DOHH2 (cell line): ENCODE measurements at regions not wholly inside any gene's neighbourhood (a gene's known extent, or its start where the extent isn't known, plus 50 kb on each side); places are given as distances from the start of the nearest gene placed in this dataset.

ENCODE experiments used
- H3F3A ChIP-seq: fragments of 200-600 bp; sonication (generic), shearing (Covaris generic); 2 replicates; pipeline ENCODE4 v1.6.0; 2016; ENCODE audit warnings: antibody characterized with exemption, mild to moderate bottlenecking; ENCODE audit not compliant: control insufficient read depth, insufficient read depth
- H3K27ac ChIP-seq: fragments of 200-600 bp; sonication (generic); 2 replicates; pipeline ENCODE4 v1.5.1; 2014; ENCODE audit warnings: low read depth, mild to moderate bottlenecking, low read length, moderate library complexity
- H3K27me3 ChIP-seq: fragments of 200-600 bp; sonication (generic); 2 replicates; pipeline ENCODE4 v1.6.1; 2014; ENCODE audit warnings: mild to moderate bottlenecking, low read length, mixed read lengths; ENCODE audit not compliant: control insufficient read depth
- H3K36me3 ChIP-seq: fragments of 200-600 bp; sonication (generic); 2 replicates; pipeline ENCODE4 v1.6.1; 2014; ENCODE audit warnings: mild to moderate bottlenecking, low read length, moderate library complexity, mixed read lengths; ENCODE audit not compliant: control insufficient read depth
- H3K4me1 ChIP-seq: fragments of 200-600 bp; sonication (generic); 2 replicates; pipeline ENCODE4 v1.6.1; 2014; ENCODE audit warnings: mild to moderate bottlenecking, low read length, mixed read lengths; ENCODE audit not compliant: control insufficient read depth
- H3K4me2 ChIP-seq: fragments of 200-600 bp; sonication (generic); 2 replicates; pipeline ENCODE4 v1.6.0; 2014; ENCODE audit warnings: mild to moderate bottlenecking, low read length, moderate library complexity
- H3K4me3 ChIP-seq: fragments of 200-600 bp; sonication (generic); 2 replicates; pipeline ENCODE4 v1.5.1; 2014; ENCODE audit warnings: mild to moderate bottlenecking, low read length, mixed read lengths
- H3K79me2 ChIP-seq: fragments of 200-600 bp; sonication (generic); 2 replicates; pipeline ENCODE4 v1.6.1; 2014; ENCODE audit warnings: mild to moderate bottlenecking, low read length, mixed read lengths; ENCODE audit not compliant: control insufficient read depth
- H3K9me2 ChIP-seq: fragments of 200-600 bp; sonication (generic); replicated peaks from 2 replicates; pipeline ENCODE4 v1.6.1; 2014; ENCODE audit warnings: mild to moderate bottlenecking, low read length, mixed read lengths; ENCODE audit not compliant: control insufficient read depth
- H3K9me3 ChIP-seq: fragments of 200-600 bp; sonication (generic); 2 replicates; pipeline ENCODE4 v1.6.1; 2014; ENCODE audit warnings: antibody characterized with exemption, low read length, mixed read lengths; ENCODE audit not compliant: control insufficient read depth, insufficient read depth
- H4K20me1 ChIP-seq: fragments of 200-600 bp; sonication (generic); 2 replicates; pipeline ENCODE4 v1.6.0; 2014; ENCODE audit warnings: low read depth, mild to moderate bottlenecking, antibody characterized with exemption, low read length, moderate library complexity; ENCODE audit not compliant: control insufficient read depth, insufficient read depth
- CTCF ChIP-seq: fragments of 200-600 bp; sonication (generic); IDR thresholded peaks from one replicate; pipeline ENCODE4 v1.5.1; 2014; ENCODE audit warnings: antibody characterized with exemption, mild to moderate bottlenecking, low read depth, low read length; ENCODE audit not compliant: poor library complexity, severe bottlenecking
- EZH2phosphoT487 ChIP-seq: fragments of 200-600 bp; sonication (generic); IDR thresholded peaks from 2 replicates; pipeline ENCODE4 v1.6.1; 2017; ENCODE audit warnings: borderline replicate concordance, mild to moderate bottlenecking, antibody characterized with exemption, low read length, moderate library complexity, mixed read lengths

GRCh38 chr3:161558236-161558635 is 61.6 kb downstream of the OTOL1 start:
- no peaks in the 10 kb centered on the region for H3K4me1 ChIP-seq
- no peaks in the 10 kb centered on the region for H3K79me2 ChIP-seq
- H3K9me3 ChIP-seq = no peaks in the 10 kb centered on the region
- TF ChIP-seq CTCF (no peak), EZH2phosphoT487 (no peak)
- H3K4me2 ChIP-seq = no peak overlapping the region
- no peaks in the 10 kb centered on the region for H4K20me1 ChIP-seq
- no peak overlapping the region for H3K4me3 ChIP-seq
- H3K27ac ChIP-seq = no peak overlapping the region
- H3K27me3 ChIP-seq = no peaks in the 10 kb centered on the region
- H3K36me3 ChIP-seq = no peaks in the 10 kb centered on the region
- H3F3A ChIP-seq = no peaks in the 10 kb centered on the region
- H3K9me2 ChIP-seq = no peaks in the 10 kb centered on the region

GRCh38 chr3:161559177-161559998 is 62.8 kb downstream of the OTOL1 start:
- no peak overlapping the region for H3K4me2 ChIP-seq

GRCh38 chr3:161560008-161560637 is 63.5 kb downstream of the OTOL1 start:
- H3K4me3 ChIP-seq = no peak overlapping the region
- H3K36me3 ChIP-seq = no peaks in the 10 kb centered on the region
- TF ChIP-seq EZH2phosphoT487 = no peak
- peak; percentile 37 for TF ChIP-seq CTCF
- H3K79me2 ChIP-seq = no peaks in the 10 kb centered on the region
- H3K4me2 ChIP-seq = no peak overlapping the region
- H3K27ac ChIP-seq = no peak overlapping the region
- no peaks in the 10 kb centered on the region for H3K9me2 ChIP-seq
- no peaks in the 10 kb centered on the region for H3K4me1 ChIP-seq
- H3F3A ChIP-seq = no peaks in the 10 kb centered on the region
- H3K9me3 ChIP-seq = no peaks in the 10 kb centered on the region
- H4K20me1 ChIP-seq = no peaks in the 10 kb centered on the region
- H3K27me3 ChIP-seq = no peaks in the 10 kb centered on the region

More at GRCh38 chr3:161559177-161559998, 62.8 kb downstream of the OTOL1 start:
- no peaks in the 10 kb centered on the region for H3K9me3 ChIP-seq
- TF ChIP-seq EZH2phosphoT487 (no peak), CTCF (peak; percentile 78)
- no peaks in the 10 kb centered on the region for H3F3A ChIP-seq
- H3K4me1 ChIP-seq = no peaks in the 10 kb centered on the region
- no peak overlapping the region for H3K4me3 ChIP-seq
- no peak overlapping the region for H3K27ac ChIP-seq
- H3K36me3 ChIP-seq = no peaks in the 10 kb centered on the region
- no peaks in the 10 kb centered on the region for H3K9me2 ChIP-seq
- no peaks in the 10 kb centered on the region for H4K20me1 ChIP-seq
- no peaks in the 10 kb centered on the region for H3K79me2 ChIP-seq
- no peaks in the 10 kb centered on the region for H3K27me3 ChIP-seq
